MM.1S (cell line): ENCODE measurements at regions not wholly inside any gene's neighbourhood (a gene's known extent, or its start where the extent isn't known, plus 50 kb on each side); places are given as distances from the start of the nearest gene placed in this dataset.

Experiments used
- DNase-seq: peaks from one replicate; pipeline ENCODE4 v3.0.0-alpha.2; 2015
- H2AFZ ChIP-seq: fragments of 300-600 bp; sonication (generic); 2 replicates; pipeline ENCODE4 v1.6.0; 2016; ENCODE audit warnings: antibody characterized with exemption, low read length
- H3F3A ChIP-seq: fragments of 300-600 bp; sonication (generic); 2 replicates; pipeline ENCODE4 v1.6.1; 2016; ENCODE audit warnings: mild to moderate bottlenecking, antibody characterized with exemption, low read length, moderate library complexity, mixed read lengths; ENCODE audit not compliant: insufficient read depth
- H3K27ac ChIP-seq: fragments of 300-600 bp; sonication (generic); 2 replicates; pipeline ENCODE4 v1.5.1; 2016; ENCODE audit warnings: mild to moderate bottlenecking, low read length
- H3K27me3 ChIP-seq: fragments of 300-600 bp; sonication (generic); replicated peaks from 2 replicates; pipeline ENCODE4 v1.6.0; 2016; ENCODE audit warnings: low read length; ENCODE audit not compliant: insufficient read depth
- H3K36me3 ChIP-seq: fragments of 300-600 bp; sonication (generic); replicated peaks from 2 replicates; pipeline ENCODE4 v1.6.1; 2016; ENCODE audit warnings: mild to moderate bottlenecking, low read length, mixed read lengths; ENCODE audit not compliant: insufficient read depth
- H3K4me1 ChIP-seq: fragments of 300-600 bp; sonication (generic); 2 replicates; pipeline ENCODE4 v1.6.1; 2016; ENCODE audit warnings: low read length, mixed read lengths
- H3K4me2 ChIP-seq: fragments of 300-600 bp; sonication (generic); 2 replicates; pipeline ENCODE4 v1.6.0; 2016; ENCODE audit warnings: low read depth, low read length
- H3K4me3 ChIP-seq: fragments of 300-600 bp; sonication (generic); 2 replicates; pipeline ENCODE4 v1.5.1; 2016; ENCODE audit warnings: low read length, mixed read lengths
- H3K79me2 ChIP-seq: fragments of 300-600 bp; sonication (generic); 2 replicates; pipeline ENCODE4 v1.6.1; 2016; ENCODE audit warnings: mixed run types, low read length, mixed read lengths
- H3K9ac ChIP-seq: fragments of 300-600 bp; sonication (generic); 2 replicates; pipeline ENCODE4 v1.6.1; 2016; ENCODE audit warnings: low read length, mixed read lengths
- H3K9me2 ChIP-seq: fragments of 300-600 bp; sonication (generic); replicated peaks from 2 replicates; pipeline ENCODE4 v1.6.1; 2016; ENCODE audit warnings: mild to moderate bottlenecking, low read length, mixed read lengths; ENCODE audit not compliant: insufficient read depth
- H3K9me3 ChIP-seq: fragments of 300-600 bp; sonication (generic); replicated peaks from 2 replicates; pipeline ENCODE4 v1.6.1; 2016; ENCODE audit warnings: mild to moderate bottlenecking, low read length, mixed read lengths; ENCODE audit not compliant: insufficient read depth
- H4K20me1 ChIP-seq: fragments of 300-600 bp; sonication (generic); 2 replicates; pipeline ENCODE4 v1.6.1; 2016; ENCODE audit warnings: mild to moderate bottlenecking, low read length, moderate library complexity, mixed read lengths; ENCODE audit not compliant: insufficient read depth
- CTCF ChIP-seq: fragments of 300-600 bp; sonication (generic); IDR thresholded peaks from 2 replicates; pipeline ENCODE4 v1.5.1; 2016; ENCODE audit warnings: antibody characterized with exemption, low read length, mixed read lengths
- EZH2 ChIP-seq: fragments of 300-600 bp; sonication (generic); optimal IDR thresholded peaks from 2 replicates; pipeline ENCODE3; 2017; ENCODE audit warnings: low read depth, mild to moderate bottlenecking, antibody characterized with exemption, low read length, mixed read lengths
- EZH2phosphoT487 ChIP-seq: fragments of 300-600 bp; sonication (generic); IDR thresholded peaks from 2 replicates; pipeline ENCODE4 v1.6.1; 2018; ENCODE audit warnings: antibody characterized with exemption, low read length

- H3K4me2 ChIP-seq, result no peak overlapping the region
- TF ChIP-seq EZH2phosphoT487 (no peak), EZH2 (no peak), CTCF (no peak)
- H3K36me3 ChIP-seq, result no peaks in the 10 kb centered on the region
- H3K4me1 ChIP-seq, result no peaks in the 10 kb centered on the region
- H3K9me3 ChIP-seq, result no peaks in the 10 kb centered on the region
- no peak overlapping the region for H2AFZ ChIP-seq
- H3K27me3 ChIP-seq, result no peaks in the 10 kb centered on the region
- H3K27ac ChIP-seq, result no peak overlapping the region
- no peaks in the 10 kb centered on the region for H3F3A ChIP-seq
- H3K9me2 ChIP-seq, result no peaks in the 10 kb centered on the region
- DNase-seq, result no peak
- no peaks in the 10 kb centered on the region for H4K20me1 ChIP-seq
- no peak overlapping the region for H3K4me3 ChIP-seq
- H3K9ac ChIP-seq, result no peak overlapping the region
- H3K79me2 ChIP-seq, result no peaks in the 10 kb centered on the region
Measured at GRCh38 chr20:1792274-1792673, 102.9 kb upstream of the SIRPA start.

GRCh38 chr20:1790386-1790785, 104.8 kb upstream of the SIRPA start:
- TF ChIP-seq CTCF, result no peak
- TF ChIP-seq EZH2phosphoT487, result no peak
- TF ChIP-seq EZH2, result no peak
- Histone ChIP-seq H3K36me3 (no peaks in the 10 kb centered on the region), H3K4me2 (no peak overlapping the region), H3K9me3 (no peaks in the 10 kb centered on the region), H2AFZ (no peak overlapping the region), H4K20me1 (no peaks in the 10 kb centered on the region), H3K79me2 (no peaks in the 10 kb centered on the region), H3K27ac (no peak overlapping the region), H3K4me1 (no peaks in the 10 kb centered on the region), H3K27me3 (no peaks in the 10 kb centered on the region), H3K9ac (no peak overlapping the region), H3K4me3 (no peak overlapping the region), H3F3A (no peaks in the 10 kb centered on the region), H3K9me2 (no peaks in the 10 kb centered on the region)
- DNase-seq, result no peak

DNA sequence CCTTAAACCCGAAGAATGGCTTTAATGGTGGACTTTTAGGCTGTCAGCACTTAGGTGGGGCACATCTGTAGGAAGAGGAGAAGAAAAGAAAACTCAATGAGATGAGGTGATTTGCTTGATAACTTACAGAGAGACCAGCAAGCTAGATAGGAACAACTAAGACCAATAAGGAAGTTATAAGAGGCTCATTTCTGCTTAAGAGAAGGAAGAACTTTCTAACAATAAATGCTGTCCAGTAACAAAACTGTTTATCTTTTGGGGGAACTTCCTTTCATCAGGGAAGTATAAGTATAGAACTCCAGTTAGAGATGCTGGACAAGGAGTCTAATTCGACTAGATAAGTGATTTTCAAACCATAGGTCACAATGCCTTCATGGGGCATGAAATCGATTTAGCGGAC, 107.2 kb upstream of the SIRPA start:
- TF ChIP-seq CTCF (no peak), EZH2phosphoT487 (no peak), EZH2 (no peak)
- no peak overlapping the region for H2AFZ ChIP-seq
- no peak overlapping the region for H3K4me3 ChIP-seq
- H3K4me1 ChIP-seq, result no peaks in the 10 kb centered on the region
- no peaks in the 10 kb centered on the region for H3F3A ChIP-seq
- H3K9ac ChIP-seq, result no peak overlapping the region
- no peak overlapping the region for H3K4me2 ChIP-seq
- H4K20me1 ChIP-seq, result no peaks in the 10 kb centered on the region
- no peaks in the 10 kb centered on the region for H3K79me2 ChIP-seq
- H3K36me3 ChIP-seq, result no peaks in the 10 kb centered on the region
- no peaks in the 10 kb centered on the region for H3K9me3 ChIP-seq
- H3K27me3 ChIP-seq, result no peaks in the 10 kb centered on the region
- H3K27ac ChIP-seq, result no peak overlapping the region
- H3K9me2 ChIP-seq, result no peaks in the 10 kb centered on the region
- DNase-seq, result no peak

- Histone ChIP-seq H3K4me3 (no peak overlapping the region), H3K27me3 (no peaks in the 10 kb centered on the region), H4K20me1 (no peaks in the 10 kb centered on the region), H3K9me3 (no peaks in the 10 kb centered on the region), H3K4me2 (no peak overlapping the region), H3K9ac (no peak overlapping the region), H3K27ac (no peak overlapping the region), H3F3A (no peaks in the 10 kb centered on the region), H3K4me1 (peaks cover 1% of the 10 kb centered on the region), H3K36me3 (no peaks in the 10 kb centered on the region), H2AFZ (no peak overlapping the region), H3K9me2 (no peaks in the 10 kb centered on the region), H3K79me2 (no peaks in the 10 kb centered on the region)
- no peak for DNase-seq
- no peak for TF ChIP-seq CTCF
- no peak for TF ChIP-seq EZH2phosphoT487
- TF ChIP-seq EZH2, result no peak
Measured at GRCh38 chr20:1786486-1786885, 108.7 kb upstream of the SIRPA start.
